ENCODE measurements at regions not wholly inside any gene's neighbourhood (a gene's known extent, or its start where the extent isn't known, plus 50 kb on each side); places are given as distances from the start of the nearest gene placed in this dataset.

GRCh38 chr2:129379411-129379810 lies 600.1 kb upstream of the RAB6C start:
- Histone ChIP-seq H2AFZ (ENCODE audit: low read length) (no peak overlapping the region), H4K20me1 (ENCODE audit: insufficient read depth, low read depth, low read length) (no peaks in the 10 kb centered on the region), H3K27ac (ENCODE audit: low read length) (no peak overlapping the region), H3K9me3 (ENCODE audit: low read length) (peaks cover 4% of the 10 kb centered on the region; the same call in 1 of the 2 replicates), H3K27me3 (ENCODE audit: low read length) (no peaks in the 10 kb centered on the region; the same call in 1 of the 2 replicates), H3K9me2 (replicated peaks; ENCODE audit: insufficient read depth, low read length) (no peaks in the 10 kb centered on the region), H3K36me3 (ENCODE audit: insufficient read depth, low read length) (no peaks in the 10 kb centered on the region), H3K79me2 (ENCODE audit: low read length) (no peaks in the 10 kb centered on the region), H3K4me3 (ENCODE audit: low read length) (no peak overlapping the region), H3K4me1 (ENCODE audit: low read length) (no peaks in the 10 kb centered on the region), H3K9ac (ENCODE audit: low read length) (no peak overlapping the region), H3K4me2 (ENCODE audit: low read depth, low read length, poor library complexity, severe bottlenecking) (no peak overlapping the region)
- peak; percentile 22 for DNase-seq

- Histone ChIP-seq H3K36me3 (ENCODE audit: insufficient read depth, low read length) (no peaks in the 10 kb centered on the region), H3K27me3 (ENCODE audit: low read length) (no peaks in the 10 kb centered on the region; the same call in 1 of the 2 replicates), H3K4me2 (ENCODE audit: low read depth, low read length, poor library complexity, severe bottlenecking) (no peak overlapping the region), H3K4me3 (ENCODE audit: low read length) (no peak overlapping the region), H3K4me1 (ENCODE audit: low read length) (no peaks in the 10 kb centered on the region), H3K9me3 (ENCODE audit: low read length) (peaks cover 4% of the 10 kb centered on the region; the same call in 1 of the 2 replicates), H2AFZ (ENCODE audit: low read length) (no peak overlapping the region), H3K79me2 (ENCODE audit: low read length) (no peaks in the 10 kb centered on the region), H3K27ac (ENCODE audit: low read length) (no peak overlapping the region), H4K20me1 (ENCODE audit: insufficient read depth, low read depth, low read length) (no peaks in the 10 kb centered on the region), H3K9ac (ENCODE audit: low read length) (no peak overlapping the region), H3K9me2 (replicated peaks; ENCODE audit: insufficient read depth, low read length) (no peaks in the 10 kb centered on the region)
- peak; percentile 16 for DNase-seq
These were observed 597.7 kb upstream of the RAB6C start for GRCh38 chr2:129381789-129382188.

GRCh38 chr2:129388870-129389269 lies 590.6 kb upstream of the RAB6C start:
- DNase-seq = no peak
- no peaks in the 10 kb centered on the region for H3K36me3 ChIP-seq (ENCODE audit: insufficient read depth, low read length)
- no peak overlapping the region for H3K4me3 ChIP-seq (ENCODE audit: low read length)
- no peaks in the 10 kb centered on the region for H4K20me1 ChIP-seq (ENCODE audit: insufficient read depth, low read depth, low read length)
- H3K27ac ChIP-seq (ENCODE audit: low read length) = no peak overlapping the region
- H3K79me2 ChIP-seq (ENCODE audit: low read length) = no peaks in the 10 kb centered on the region
- H3K4me1 ChIP-seq (ENCODE audit: low read length) = no peaks in the 10 kb centered on the region
- H3K9ac ChIP-seq (ENCODE audit: low read length) = no peak overlapping the region
- no peaks in the 10 kb centered on the region for H3K9me2 ChIP-seq (replicated peaks; ENCODE audit: insufficient read depth, low read length)
- H2AFZ ChIP-seq (ENCODE audit: low read length) = no peak overlapping the region
- H3K9me3 ChIP-seq (ENCODE audit: low read length) = no peaks in the 10 kb centered on the region
- no peaks in the 10 kb centered on the region for H3K27me3 ChIP-seq (ENCODE audit: low read length)
- H3K4me2 ChIP-seq (ENCODE audit: low read depth, low read length, poor library complexity, severe bottlenecking) = no peak overlapping the region

DNA sequence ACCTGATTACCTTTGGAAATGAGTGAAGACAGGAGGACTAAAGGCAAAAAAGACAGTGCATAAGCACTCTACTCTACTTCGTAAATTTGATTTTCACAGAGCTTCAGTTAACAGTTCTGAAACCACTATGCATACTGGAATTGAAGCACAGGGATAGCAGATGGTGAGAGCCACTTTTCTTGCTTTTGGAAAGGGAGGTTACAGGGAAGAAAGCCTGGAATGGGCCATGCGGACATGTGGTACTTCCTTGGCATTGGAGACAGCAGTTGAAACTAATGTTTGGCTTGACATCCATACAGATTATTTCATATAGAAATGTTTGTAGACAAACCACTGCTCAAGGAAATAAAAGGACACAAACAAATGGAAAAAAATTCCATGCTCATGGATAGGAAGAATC lies 585.6 kb upstream of the RAB6C start:
- H3K79me2 ChIP-seq (ENCODE audit: low read length) = no peaks in the 10 kb centered on the region
- H3K27ac ChIP-seq (ENCODE audit: low read length) = no peak overlapping the region
- H3K9me3 ChIP-seq (ENCODE audit: low read length) = no peaks in the 10 kb centered on the region
- no peak overlapping the region for H3K4me2 ChIP-seq (ENCODE audit: low read depth, low read length, poor library complexity, severe bottlenecking)
- no peak for DNase-seq
- no peak overlapping the region for H2AFZ ChIP-seq (ENCODE audit: low read length)
- no peaks in the 10 kb centered on the region for H3K4me1 ChIP-seq (ENCODE audit: low read length)
- no peak overlapping the region for H3K9ac ChIP-seq (ENCODE audit: low read length)
- no peaks in the 10 kb centered on the region for H4K20me1 ChIP-seq (ENCODE audit: insufficient read depth, low read depth, low read length)
- H3K9me2 ChIP-seq (replicated peaks; ENCODE audit: insufficient read depth, low read length) = no peaks in the 10 kb centered on the region
- H3K36me3 ChIP-seq (ENCODE audit: insufficient read depth, low read length) = no peaks in the 10 kb centered on the region
- H3K4me3 ChIP-seq (ENCODE audit: low read length) = no peak overlapping the region
- no peaks in the 10 kb centered on the region for H3K27me3 ChIP-seq (ENCODE audit: low read length)

- H3K4me2 ChIP-seq (ENCODE audit: low read depth, low read length, poor library complexity, severe bottlenecking) = no peak overlapping the region
- no peak overlapping the region for H3K4me3 ChIP-seq (ENCODE audit: low read length)
- H2AFZ ChIP-seq (ENCODE audit: low read length) = no peak overlapping the region
- H3K4me1 ChIP-seq (ENCODE audit: low read length) = peaks cover 17% of the 10 kb centered on the region
- H3K79me2 ChIP-seq (ENCODE audit: low read length) = no peaks in the 10 kb centered on the region
- H3K27ac ChIP-seq (ENCODE audit: low read length) = no peak overlapping the region
- H4K20me1 ChIP-seq (ENCODE audit: insufficient read depth, low read depth, low read length) = no peaks in the 10 kb centered on the region
- H3K36me3 ChIP-seq (ENCODE audit: insufficient read depth, low read length) = no peaks in the 10 kb centered on the region
- no peaks in the 10 kb centered on the region for H3K27me3 ChIP-seq (ENCODE audit: low read length)
- peak; percentile 81 for DNase-seq
- H3K9me3 ChIP-seq (ENCODE audit: low read length) = no peaks in the 10 kb centered on the region
- H3K9me2 ChIP-seq (replicated peaks; ENCODE audit: insufficient read depth, low read length) = no peaks in the 10 kb centered on the region
- H3K9ac ChIP-seq (ENCODE audit: low read length) = no peak overlapping the region
These were observed 582.4 kb upstream of the RAB6C start for GRCh38 chr2:129396980-129397599.

- H3K9me3 ChIP-seq (ENCODE audit: low read length) = no peaks in the 10 kb centered on the region
- no peak overlapping the region for H3K4me3 ChIP-seq (ENCODE audit: low read length)
- H3K27ac ChIP-seq (ENCODE audit: low read length) = no peak overlapping the region
- H3K36me3 ChIP-seq (ENCODE audit: insufficient read depth, low read length) = no peaks in the 10 kb centered on the region
- no peak for DNase-seq
- peaks cover 17% of the 10 kb centered on the region for H3K4me1 ChIP-seq (ENCODE audit: low read length)
- no peak overlapping the region for H2AFZ ChIP-seq (ENCODE audit: low read length)
- no peaks in the 10 kb centered on the region for H4K20me1 ChIP-seq (ENCODE audit: insufficient read depth, low read depth, low read length)
- no peak overlapping the region for H3K4me2 ChIP-seq (ENCODE audit: low read depth, low read length, poor library complexity, severe bottlenecking)
- H3K9me2 ChIP-seq (replicated peaks; ENCODE audit: insufficient read depth, low read length) = no peaks in the 10 kb centered on the region
- no peaks in the 10 kb centered on the region for H3K27me3 ChIP-seq (ENCODE audit: low read length)
- no peaks in the 10 kb centered on the region for H3K79me2 ChIP-seq (ENCODE audit: low read length)
- no peak overlapping the region for H3K9ac ChIP-seq (ENCODE audit: low read length)
These were observed 578.6 kb upstream of the RAB6C start for GRCh38 chr2:129400826-129401225.

- DNase-seq = no peak
- H3K36me3 ChIP-seq (ENCODE audit: insufficient read depth, low read length) = no peaks in the 10 kb centered on the region
- no peaks in the 10 kb centered on the region for H3K9me3 ChIP-seq (ENCODE audit: low read length)
- H3K4me3 ChIP-seq (ENCODE audit: low read length) = no peak overlapping the region
- peaks cover 17% of the 10 kb centered on the region for H3K4me1 ChIP-seq (ENCODE audit: low read length)
- H4K20me1 ChIP-seq (ENCODE audit: insufficient read depth, low read depth, low read length) = no peaks in the 10 kb centered on the region
- no peak overlapping the region for H3K27ac ChIP-seq (ENCODE audit: low read length)
- no peak overlapping the region for H3K9ac ChIP-seq (ENCODE audit: low read length)
- no peak overlapping the region for H3K4me2 ChIP-seq (ENCODE audit: low read depth, low read length, poor library complexity, severe bottlenecking)
- H3K9me2 ChIP-seq (replicated peaks; ENCODE audit: insufficient read depth, low read length) = no peaks in the 10 kb centered on the region
- no peaks in the 10 kb centered on the region for H3K79me2 ChIP-seq (ENCODE audit: low read length)
- no peaks in the 10 kb centered on the region for H3K27me3 ChIP-seq (ENCODE audit: low read length)
- H2AFZ ChIP-seq (ENCODE audit: low read length) = no peak overlapping the region
These were observed 577.4 kb upstream of the RAB6C start for GRCh38 chr2:129402076-129402475.

DNA sequence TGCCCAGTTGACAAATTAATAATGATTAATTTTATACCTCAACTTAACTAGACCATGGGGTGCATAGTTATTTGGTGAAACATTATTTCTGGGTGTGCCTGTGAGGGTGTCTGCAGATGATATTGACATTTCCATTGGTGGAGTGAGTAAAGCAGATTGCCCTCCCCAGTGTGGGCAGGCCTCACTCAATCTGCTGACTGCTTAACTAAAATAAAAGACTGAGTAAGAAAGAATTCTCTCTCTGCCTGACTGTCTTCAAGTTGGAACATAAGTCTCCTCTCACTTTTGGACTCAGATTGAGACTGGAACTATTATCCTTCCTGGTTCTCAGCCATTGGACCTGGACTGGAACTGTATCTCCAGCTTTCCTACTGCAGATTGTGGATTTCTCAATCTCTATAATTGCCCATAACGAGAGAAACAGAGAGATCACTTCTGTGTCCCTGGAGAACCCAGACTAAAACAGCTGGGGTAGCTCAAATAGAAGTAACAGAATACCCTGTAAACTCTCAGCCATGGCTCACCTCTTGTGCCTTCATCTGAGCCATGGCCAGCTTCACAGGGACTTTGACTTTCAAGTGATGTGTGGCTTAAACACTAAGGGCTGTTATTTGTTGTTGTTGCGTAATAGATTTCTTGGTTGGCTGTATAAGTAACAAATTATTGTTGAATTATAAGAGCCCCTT lies 575.3 kb upstream of the RAB6C start:
- no peak overlapping the region for H3K9ac ChIP-seq (ENCODE audit: low read length)
- DNase-seq = no peak
- no peak overlapping the region for H3K4me2 ChIP-seq (ENCODE audit: low read depth, low read length, poor library complexity, severe bottlenecking)
- H3K27me3 ChIP-seq (ENCODE audit: low read length) = no peaks in the 10 kb centered on the region
- H3K9me2 ChIP-seq (replicated peaks; ENCODE audit: insufficient read depth, low read length) = no peaks in the 10 kb centered on the region
- peaks cover 17% of the 10 kb centered on the region for H3K4me1 ChIP-seq (ENCODE audit: low read length)
- no peaks in the 10 kb centered on the region for H4K20me1 ChIP-seq (ENCODE audit: insufficient read depth, low read depth, low read length)
- H2AFZ ChIP-seq (ENCODE audit: low read length) = no peak overlapping the region
- no peak overlapping the region for H3K4me3 ChIP-seq (ENCODE audit: low read length)
- H3K9me3 ChIP-seq (ENCODE audit: low read length) = no peaks in the 10 kb centered on the region
- no peak overlapping the region for H3K27ac ChIP-seq (ENCODE audit: low read length)
- H3K36me3 ChIP-seq (ENCODE audit: insufficient read depth, low read length) = no peaks in the 10 kb centered on the region
- H3K79me2 ChIP-seq (ENCODE audit: low read length) = no peaks in the 10 kb centered on the region
